GM21515 (cell line): ENCODE measurements at regions not wholly inside any gene's neighbourhood (a gene's known extent, or its start where the extent isn't known, plus 50 kb on each side); places are given as distances from the start of the nearest gene placed in this dataset.
A peak's percentile ranks its signal among the peaks of the same experiment; 100 is the strongest.

Experiments
- ATAC-seq: cut with Tn5 transposase; IDR thresholded peaks from one replicate; pipeline ENCODE4 v1.9.1; 2021; ENCODE audit not compliant: unreplicated experiment

DNA sequence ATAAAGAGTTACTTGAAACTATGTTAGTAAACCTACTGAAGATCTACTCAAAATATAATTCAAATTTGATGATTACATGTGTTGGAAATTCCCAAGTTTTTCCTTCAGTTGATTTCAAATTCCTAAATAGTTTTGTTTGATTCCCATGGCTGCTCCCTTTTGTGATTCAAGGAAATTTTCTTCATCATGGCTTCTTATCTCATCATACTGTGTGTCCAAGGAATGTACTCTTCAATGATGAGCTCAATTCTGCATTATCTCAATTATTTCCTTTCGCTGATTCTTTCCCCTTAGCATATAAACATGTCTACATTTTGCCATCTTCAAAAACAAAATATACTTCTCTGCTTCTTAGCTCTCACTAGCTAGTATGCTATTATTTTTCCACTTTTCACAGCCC is 460.4 kb upstream of the NAALADL2 start:
- ATAC-seq = no peak

DNA sequence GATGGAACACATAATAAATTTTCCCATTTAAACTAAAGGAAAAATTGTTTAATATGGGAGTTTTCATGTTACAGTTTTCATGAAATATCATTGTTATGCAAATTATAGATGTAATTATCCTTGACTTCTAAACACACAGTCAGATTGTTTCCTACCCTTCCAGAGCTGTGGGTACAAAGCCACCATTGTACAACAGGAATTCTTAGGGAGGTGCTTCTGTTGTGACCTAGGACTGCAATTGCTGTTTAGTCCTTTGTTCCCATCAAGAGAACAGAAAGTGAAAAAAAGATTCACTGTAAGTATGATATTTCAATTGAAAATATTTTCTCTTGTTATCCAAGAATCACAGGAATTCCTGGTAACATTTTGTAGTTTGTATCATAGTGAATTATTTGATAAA is 455.3 kb upstream of the NAALADL2 start:
- no peak for ATAC-seq

DNA sequence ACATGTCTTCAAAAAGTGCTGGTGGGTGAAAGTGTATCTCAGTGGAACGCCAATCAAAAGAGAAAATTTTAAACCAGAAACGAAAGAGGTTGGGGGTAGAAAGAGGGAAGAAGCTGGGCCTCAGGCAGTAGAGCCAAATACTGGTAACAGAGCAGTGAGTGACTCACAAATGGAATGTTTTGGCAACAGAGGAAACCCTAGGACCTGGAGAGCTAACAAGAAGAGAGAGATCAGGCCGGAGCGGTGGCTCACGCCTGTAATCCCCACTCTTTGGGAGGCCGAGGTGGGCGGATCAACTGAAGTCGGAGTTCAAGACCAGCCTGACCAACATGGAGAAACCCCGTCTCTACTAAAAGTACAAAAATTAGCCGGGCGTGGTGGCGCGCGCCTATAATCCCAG is 450.8 kb upstream of the NAALADL2 start:
- ATAC-seq = no peak

DNA sequence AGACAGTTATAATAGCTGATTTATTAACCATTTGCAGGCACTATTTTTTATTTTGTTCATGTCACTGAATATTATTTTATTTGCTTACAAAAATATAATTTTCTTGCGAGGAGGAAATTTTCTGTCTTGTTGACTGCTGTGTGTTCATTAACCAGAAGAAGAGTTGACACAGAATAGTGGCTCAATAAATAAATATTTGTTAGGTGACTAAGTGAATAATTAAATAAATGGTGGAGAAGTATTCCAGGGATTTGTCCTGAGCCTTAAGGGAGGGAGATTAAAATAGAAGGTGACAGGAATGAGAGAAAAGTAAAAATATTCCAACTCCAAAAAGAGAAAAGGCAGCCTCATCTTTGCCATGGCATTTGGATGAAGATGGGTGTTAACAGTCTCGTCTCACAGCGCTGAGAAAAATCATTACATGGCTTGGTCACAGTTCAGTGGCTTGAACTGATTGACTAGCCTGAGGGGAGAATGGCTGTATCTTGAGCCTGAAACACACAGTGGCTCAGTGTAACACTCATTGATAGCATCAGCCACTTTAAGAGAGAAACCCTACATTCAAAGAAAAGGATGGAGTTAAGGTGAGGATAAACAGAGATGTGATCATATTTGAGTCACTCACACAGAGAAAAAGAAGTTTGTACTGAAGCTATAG is 449.9 kb upstream of the NAALADL2 start:
- ATAC-seq = no peak

DNA sequence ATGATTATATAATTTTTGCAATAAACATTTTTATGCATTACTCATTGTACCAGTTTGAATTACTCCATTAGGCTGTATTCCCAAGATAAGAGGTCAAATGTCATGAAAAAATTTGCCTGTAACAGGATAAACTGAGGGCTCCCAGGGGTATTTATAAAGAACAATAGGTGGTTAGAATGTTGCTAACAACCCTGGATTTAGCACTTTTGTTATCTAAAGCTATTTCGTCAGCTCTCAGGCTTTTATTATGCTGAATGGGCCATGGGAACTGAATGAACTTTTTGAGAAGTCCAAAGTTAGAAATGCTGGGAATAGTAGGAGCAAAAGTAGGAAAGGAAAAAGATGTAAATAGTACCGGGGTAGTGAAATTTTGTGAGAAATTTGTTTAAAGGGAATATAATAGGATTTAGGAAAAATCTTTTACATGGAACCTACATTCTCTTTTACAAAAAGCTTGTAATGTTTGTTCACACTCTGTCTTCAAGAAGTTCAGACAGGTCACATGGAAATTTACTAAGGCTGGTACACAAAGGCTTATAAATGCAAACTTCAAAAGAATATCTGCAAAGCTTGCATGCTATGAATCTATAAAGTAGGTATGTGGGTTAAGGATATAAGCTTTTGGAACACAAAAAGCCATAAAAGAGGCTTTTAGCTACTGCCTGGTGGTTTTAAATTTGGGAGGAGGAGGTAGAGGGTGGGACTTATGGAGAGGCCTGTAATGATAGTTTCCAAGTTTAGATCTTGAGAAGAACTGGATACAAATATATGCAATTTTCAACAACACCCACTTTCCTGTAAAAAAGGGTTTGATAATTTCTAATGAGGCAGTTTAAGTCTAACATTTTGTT is 445.8 kb upstream of the NAALADL2 start:
- no peak for ATAC-seq

DNA sequence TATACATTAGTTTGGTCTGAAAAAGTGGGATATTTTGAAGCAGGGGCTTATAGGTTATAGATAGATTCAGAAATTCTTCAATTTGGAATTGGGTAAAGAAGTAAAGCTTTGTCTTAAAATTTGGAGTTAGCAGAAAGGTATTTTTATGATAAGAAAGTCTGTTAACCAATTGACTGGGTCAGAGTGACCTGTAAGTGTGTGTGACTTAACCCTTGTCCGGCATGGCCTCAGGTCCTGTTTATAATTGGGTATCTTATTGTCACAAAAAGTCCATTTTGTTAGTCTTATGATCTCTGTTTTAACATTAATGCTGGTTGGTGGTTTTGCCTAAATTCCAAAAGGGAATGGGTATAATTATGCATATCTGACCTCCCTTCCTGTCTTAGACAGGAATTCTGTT is 444.2 kb upstream of the NAALADL2 start:
- ATAC-seq = no peak

DNA sequence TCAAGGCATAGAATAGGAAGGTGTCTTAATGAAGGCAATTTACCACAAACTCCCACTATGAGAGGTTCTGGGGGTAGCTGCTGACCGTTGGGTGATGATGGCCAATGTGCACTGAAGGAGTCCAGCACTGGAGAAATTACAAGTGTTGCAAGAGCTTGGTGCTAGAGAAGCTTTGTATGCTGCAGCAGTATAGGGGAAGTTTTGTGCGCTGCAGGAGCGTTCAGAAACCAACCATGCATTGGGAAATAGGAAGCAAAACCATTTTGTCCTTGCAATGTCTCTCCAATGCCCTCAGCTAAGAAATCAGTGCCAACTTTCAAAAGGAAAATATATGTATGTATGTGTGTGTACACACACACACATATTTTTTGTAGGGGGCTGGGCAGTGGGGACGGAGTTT is 441.6 kb upstream of the NAALADL2 start:
- ATAC-seq = no peak

DNA sequence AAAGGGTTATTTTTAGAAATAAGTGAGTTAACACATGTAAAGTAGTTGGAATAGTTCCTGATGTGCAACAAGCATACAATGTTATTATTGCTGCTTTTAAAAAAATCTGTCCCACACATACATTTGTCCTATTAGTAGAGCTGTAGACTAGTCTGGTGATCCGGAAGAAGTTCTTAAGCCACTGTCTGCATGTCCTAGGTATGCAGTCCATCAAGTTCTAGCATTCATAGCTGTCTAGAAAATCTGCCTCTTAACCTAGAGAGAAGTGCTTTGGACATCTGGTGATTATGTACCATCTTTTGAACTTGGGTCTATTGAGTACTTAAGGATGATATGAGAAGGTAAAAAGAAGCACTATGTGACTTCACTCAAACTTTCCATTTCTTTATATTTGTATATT is 439.9 kb upstream of the NAALADL2 start:
- no peak for ATAC-seq

DNA sequence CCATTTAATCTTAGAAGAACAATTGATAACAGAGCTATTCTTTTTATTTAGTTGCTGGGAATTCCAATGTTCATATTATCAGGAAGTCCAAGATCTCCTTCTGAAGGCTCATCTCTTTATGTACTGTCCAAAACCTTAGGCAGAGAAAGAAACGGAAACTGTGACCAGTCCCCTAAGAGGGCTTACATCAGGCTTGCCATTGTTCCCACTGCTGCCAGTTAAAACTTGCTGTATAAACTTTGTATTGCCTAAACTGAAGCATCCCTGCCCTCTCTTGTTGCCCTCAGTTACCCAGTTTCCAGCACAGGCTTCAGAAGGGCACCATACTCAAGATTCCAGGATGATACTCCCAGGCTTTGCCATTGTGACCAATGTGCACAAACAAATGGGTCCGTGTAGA is 435.2 kb upstream of the NAALADL2 start:
- no peak for ATAC-seq

DNA sequence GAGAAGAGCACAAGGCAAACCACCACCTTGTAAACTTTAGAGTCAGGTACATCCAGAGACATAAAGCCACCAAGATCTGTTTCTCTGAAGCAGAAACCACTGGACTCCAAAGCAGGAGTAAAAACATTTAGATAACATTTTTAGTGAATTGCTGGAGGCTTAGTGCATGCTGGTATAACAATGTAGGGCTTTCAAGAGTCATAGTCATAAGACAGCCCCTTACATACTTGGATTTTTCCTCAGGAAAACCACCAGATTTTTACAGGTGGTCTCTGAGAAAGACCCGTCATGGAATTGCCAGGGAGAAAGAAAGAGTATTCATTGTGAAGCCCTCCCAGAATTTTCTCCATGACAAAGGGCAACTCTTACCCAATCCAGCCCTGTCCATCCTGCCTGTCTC is 434.5 kb upstream of the NAALADL2 start:
- no peak for ATAC-seq

DNA sequence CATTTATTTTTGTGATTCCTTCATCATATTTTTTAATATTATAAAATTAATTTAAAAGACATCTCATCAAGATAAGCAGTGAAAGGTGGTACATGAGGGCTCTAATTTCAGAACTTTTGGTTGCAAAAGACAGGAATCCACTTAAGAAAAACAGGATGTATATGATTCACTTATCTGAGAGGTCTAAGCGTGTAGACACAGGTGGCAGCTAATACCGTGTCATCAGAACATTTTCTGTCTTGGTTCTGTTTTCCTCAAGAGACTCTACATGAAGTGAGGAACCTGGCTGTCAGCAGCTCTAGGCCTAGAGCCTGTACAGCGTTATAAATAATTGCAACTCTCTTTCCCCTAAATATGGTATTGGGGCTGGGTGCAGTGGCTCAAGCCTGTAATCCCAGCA is 433.7 kb upstream of the NAALADL2 start:
- no peak for ATAC-seq

DNA sequence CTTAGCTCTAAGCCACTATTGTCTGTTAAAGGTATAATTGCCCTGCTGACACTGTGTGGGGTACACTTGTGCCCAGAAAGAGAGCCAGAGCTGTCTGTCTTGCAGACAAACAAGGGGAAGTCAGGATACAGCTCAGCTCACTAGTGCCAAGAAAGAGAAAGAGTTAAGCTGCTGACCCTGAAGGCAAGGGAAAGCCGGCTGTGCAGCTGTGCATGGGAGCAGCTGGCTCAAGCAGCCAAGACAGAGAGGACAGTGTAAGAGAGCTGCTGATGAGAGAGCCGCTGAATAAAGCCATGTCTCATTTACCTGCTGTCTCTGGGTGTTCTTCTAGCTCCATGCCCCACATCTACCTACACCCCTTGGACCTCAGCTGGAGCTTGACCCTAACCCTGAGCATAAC is 428.1 kb upstream of the NAALADL2 start:
- no peak for ATAC-seq

DNA sequence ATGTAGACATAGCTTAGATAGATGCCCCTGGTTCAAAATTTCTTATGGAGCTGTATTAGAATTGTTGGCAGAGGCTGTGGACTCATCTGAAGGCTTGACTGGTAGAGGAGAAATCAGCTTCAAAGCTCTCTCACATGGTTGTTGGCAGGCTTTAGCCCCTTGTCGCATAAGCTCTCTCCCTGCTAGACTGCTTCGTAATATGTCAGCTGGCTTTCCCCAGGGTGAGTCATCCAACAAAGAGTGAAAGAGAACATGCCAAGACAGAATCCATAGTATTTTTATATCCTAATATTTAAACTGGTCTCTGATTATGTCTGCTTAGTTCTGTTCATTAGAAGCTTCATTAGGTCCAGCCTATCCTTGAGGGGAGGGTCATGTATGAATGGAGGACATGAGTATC is 427.4 kb upstream of the NAALADL2 start:
- ATAC-seq = no peak

DNA sequence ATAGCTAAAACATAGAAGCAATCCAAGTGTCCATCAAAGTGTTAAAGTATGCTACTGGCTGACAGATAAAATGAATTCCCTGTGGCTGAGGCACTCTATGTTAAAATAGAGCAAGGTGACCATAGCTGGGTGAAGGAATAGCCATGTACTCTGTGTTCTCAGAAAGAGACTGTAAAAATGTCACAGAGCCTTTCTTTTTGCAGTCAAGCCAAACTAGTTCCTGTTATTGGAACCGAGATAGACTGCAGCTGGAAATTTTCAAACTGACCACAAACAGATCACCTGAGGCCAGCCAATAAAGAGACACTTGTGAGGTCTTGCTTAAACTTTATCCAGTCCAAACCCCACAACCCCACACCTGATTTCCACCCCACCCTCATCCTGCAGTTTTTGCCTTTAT is 422.8 kb upstream of the NAALADL2 start:
- no peak for ATAC-seq

DNA sequence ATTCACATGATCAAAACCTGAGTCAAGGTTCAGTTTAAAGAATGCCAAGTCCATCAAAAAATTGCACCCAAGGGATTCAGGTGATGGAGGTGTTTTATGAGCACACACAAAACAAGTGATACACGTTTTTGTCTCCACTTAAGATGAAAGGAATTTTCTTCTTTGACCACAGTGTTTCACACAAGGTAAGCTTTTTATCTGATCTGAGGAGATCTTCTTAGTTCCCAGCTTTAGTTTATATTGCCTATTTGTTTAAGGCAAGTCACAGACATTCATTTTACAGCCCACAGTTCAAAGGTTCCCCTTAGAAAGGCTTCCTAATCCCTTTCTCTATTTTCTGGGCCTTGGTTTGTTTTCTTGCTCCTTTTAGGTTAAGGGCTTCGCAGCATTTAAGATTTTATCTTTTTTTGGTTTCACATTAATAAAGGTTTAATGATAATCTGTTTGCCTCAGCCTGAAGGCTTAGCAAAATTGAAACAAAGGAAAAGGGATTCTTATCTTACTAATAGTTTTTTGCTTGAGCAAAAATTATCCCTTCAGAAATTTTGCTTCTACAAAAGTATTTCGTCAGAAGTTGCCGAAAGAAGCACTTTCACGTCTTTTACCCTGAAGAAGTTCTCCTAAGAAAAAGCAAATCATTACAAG is 420.5 kb upstream of the NAALADL2 start:
- ATAC-seq = no peak

DNA sequence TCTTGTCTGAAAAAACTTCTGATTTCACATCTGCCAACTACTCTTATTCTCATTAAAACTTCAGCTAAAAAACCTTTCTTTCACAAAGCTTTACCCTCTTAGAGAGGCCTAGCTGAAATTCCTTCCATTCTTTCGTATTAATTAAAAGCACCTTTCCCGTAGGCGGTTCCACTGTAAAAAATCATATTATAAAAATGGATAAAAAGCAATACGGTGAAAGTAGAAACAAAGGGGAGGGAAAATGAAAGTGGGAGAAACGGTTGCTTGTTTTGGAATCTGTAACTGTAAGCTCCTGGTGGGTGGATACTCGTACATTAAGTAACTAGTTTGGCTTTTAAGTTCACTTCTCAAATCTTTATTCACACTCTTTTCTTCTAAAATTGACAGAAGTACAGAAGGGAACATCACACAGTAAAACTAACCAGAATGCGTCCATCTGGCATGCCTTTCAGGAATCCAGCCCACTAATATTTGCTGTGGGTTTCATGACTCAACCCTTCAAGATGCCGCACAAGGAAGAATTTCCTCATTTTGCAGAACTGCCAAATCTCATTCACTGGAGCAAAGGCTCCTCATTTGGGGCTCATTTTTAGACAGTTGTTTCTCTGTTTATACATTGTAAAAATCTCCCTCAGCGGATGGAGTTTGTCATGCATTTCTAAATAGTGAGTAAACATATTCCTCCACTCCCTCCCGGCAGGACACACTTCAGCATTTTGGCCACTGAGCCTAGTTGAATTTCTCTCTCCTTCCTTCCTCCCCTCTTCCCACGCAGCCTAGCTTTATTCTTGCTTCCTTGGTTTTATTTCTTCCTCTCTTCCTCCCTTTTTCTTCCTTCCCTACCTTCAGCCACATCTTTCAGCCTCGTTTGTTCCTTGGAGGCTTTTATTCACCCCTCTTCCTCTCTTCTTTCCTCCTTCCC is 419.5 kb upstream of the NAALADL2 start:
- no peak for ATAC-seq

DNA sequence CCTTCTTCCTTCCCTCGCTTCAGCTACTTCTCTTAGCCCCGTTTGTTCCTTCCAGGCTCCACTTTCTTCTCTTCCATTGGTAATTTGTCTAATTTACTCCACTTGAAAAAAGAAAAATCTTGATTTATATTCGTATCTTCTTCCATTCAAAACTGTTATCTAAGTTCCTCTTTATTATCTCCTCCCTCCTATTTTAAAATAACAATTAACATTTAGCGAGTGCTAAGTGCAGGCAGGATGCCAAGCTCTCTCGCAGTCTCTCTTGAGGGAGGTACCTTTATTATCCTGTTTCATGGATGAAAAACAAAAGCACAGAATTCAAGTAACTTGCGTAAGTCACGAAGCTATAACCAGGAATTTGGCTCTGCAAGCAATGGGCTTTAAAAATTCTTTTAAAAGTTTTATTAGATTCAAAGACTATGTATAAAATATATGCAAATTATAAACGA is 418.9 kb upstream of the NAALADL2 start:
- no peak for ATAC-seq

DNA sequence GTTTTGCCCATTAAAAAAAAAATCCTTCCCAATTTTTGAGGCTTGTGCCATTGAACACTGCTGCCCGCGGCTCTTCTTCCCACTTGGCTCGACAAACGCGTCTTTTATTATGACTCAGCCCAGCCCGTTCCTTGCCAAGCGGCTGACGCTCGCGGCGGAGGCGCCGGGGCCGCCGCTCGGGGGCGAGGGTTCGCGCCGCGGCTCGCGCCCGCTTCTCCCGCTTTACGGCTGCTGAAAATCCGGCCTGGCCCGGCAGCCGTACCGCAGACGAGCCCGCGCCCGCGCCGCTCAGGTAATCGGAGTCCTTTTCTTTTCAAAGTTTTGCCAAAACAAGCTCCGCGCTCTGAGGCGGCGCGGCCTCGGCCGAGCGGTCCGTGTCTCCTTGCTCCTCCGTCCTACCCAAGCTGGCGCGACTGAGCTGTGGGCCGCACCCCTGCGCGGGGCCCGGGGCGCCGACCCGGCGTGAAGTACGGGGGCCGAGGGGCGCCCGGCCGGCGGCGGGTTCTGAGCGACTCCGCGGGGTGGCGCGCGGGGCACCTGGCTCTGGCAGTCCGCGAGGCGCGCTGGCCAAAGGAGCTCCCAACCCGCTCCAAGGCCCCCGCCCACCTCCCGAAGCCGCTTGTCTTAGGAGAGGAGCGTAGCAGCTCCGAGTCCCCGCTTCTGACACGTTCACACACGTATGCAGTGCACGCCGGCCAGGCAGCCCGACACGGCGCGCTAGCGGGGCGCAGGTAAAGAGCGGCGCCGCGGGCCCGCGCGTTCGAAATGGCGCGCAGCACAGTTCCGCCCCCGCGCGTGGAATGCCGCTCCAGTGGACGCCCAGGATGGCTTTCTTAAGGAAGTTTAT is 418.2 kb upstream of the NAALADL2 start:
- peak; percentile 73 for ATAC-seq

DNA sequence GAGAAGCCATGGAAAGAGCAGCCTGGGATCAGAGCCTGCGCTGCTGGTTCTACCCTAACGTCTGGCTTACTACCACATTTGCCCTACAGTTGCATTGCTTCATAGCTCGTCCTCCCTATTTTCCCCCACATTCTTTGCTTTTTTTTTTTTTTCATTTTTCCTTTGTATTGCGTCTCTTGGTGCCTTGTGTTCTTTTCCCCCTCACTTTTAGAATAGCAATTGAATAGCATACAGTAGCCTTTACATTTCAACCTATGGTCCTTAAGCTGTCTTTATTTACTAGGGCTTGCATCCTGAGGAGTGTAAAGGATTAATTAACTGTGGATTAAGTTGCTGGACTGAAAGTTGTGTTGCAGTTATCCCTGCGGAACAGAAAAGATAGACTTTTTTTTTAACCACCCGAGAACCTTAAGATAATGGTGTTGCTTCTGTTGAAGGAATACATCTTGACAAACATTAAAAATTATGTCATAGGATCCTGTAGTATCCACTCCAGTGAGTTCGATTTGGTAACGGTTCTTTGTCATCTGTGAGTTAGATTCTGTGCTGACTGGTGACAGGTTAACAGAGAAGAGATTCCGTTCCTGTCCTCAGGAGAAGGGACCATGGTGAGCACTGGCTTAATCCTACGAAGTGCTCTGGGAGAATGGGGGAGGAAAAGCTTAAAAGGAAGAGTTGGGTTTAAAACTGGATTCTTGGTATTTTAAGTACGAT is 417.4 kb upstream of the NAALADL2 start:
- no peak for ATAC-seq

DNA sequence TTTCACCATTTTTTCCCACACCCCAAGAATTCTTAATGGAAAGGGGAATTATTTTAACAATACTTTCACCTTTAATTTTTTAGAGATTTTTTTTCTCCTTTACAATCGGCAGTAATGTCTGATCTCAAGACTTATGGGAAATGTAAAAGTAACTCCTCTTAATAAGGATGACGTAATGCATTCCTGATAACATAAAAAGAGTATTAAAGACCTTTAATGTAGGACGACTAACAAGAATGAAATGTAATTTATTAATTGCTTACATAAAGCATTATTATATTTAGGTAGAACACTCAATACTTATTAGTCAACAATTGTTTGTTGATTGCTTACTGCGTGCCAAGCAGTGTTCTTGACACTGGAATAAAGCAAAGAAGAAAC is 416.8 kb upstream of the NAALADL2 start:
- ATAC-seq = no peak
